AG08395 (cell line): ENCODE measurements at regions not wholly inside any gene's neighbourhood (a gene's known extent, or its start where the extent isn't known, plus 50 kb on each side); places are given as distances from the start of the nearest gene placed in this dataset.
"Not testable (repeated sequence)": the region's sequence is repeated elsewhere in the genome, so short reads cannot be mapped to it uniquely, and the experiment has no call there.

Source experiments
- DNase-seq: peaks from one replicate; pipeline ENCODE4 v3.0.0; 2012; ENCODE audit warnings: mixed read lengths, low spot score

GRCh38 chr6:168369786-168370185, 50.2 kb upstream of the DACT2 start:
- DNase-seq, result no peak

- DNase-seq, result peak; percentile 81
These were observed 50.9 kb upstream of the DACT2 start for GRCh38 chr6:168370310-168370991.

DNA sequence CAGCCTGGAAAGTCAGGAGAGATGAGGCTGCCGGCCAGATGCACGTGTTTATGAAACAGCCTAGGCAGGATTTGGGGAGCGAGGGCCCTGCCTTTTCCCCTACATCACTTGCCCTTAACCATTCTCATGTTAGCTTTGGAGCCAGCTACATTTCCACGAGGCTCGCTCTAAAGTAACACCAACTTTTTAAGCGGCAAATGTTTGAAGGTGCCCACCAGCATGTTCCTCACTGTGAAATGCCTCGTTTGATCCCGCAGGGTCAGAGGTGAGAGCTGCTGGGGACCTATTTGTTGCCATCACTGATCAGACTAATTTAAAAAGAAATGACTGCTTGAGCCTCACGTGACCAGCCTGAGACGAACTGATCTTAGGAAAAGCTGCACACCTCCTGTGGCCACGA, 51.6 kb upstream of the DACT2 start:
- DNase-seq, result no peak

DNA sequence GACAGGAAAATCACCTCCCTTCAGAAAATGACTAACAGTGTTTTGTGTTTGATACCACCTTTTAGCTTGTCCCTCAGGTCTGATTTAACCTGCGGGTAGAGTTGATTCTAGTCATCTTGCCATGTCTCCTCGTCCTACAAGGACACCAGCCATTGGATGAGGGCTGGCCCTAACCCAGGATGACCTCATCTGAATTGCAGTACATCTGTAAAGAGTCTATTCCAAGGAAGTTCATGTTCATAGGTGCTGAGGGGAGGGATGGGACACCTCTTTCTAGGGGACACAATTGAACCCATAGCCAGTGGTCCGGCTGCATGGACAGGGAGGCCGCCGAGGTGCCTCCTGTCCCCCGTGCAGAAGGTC, 52.0 kb upstream of the DACT2 start:
- DNase-seq, result no peak

DNA sequence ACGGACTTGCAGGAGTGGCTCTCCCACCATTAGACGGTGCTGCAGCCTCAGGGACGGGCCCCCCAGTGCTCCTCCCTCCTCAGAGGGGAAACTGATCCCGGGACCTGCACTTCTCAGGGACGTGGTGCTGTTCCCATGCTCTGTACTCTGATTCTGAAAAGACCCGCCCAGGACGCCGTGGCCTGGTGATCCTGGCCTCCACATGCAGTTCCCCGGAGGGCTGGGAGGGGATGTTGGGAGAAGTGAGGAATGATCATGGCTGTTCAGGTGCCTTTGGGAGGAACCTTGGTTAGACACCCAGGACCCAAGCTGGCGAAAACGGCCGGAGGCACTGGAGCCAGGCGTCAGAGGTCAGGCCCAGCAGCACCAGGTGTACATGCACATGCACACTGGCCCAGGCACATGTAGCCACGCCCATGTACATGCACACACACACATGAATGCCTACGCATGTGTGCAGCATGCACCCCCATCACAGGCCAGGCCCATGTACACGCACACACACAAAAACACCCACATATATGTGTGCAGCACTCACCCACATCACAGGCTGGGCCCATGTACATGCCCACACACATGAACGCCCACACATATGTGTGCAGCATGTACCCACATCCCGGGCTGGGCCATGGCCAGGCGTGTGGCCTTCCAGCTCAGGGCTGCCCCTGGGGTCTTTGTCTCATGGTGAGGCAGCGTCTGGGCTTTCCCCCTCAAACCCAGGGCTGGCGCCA, 52.6 kb upstream of the DACT2 start:
- no peak for DNase-seq

- no peak for DNase-seq
These were observed 53.3 kb upstream of the DACT2 start for GRCh38 chr6:168372889-168373288.

DNA sequence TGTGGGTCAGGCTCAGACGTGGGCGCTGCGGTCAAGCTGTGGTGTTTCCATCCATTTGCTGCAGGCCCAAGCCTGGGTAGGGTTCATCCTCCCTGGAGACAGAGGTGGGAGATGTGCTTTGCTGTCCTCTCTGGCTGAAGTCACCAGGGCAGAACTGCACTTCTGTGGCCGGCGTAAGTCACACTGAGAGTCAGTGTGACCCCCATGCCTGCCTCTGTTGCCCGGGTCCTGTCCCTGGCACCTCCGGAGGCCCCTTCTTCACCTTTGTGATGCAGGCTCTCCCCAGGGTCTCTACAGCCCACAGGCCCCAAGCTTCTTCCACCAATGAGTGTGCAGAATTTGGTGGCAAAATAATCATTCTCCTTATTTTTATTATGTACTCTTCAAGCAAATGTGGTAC, 53.8 kb upstream of the DACT2 start:
- no peak for DNase-seq

DNA sequence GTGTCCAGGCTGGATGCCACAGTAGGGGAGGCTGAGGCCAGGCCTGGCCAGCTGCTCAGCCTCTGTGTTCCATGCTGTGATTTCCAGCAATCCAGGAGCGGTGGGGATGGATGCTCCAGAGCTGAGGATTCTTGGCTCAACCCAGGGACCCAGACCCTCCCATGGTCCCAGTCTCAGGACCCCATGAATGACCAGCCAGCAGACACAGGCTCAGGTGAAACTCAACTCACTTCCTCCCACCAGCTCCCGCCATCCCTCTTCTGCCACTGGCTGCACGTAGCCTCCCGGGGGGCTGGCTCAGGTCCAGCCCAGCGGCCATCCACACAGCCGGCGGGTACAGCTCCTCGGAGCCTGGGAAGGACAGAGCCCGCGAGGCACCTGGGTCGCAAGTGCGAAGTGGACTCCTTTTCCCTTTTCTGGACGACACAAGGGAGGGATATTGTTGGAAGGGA, 54.5 kb upstream of the DACT2 start:
- no peak for DNase-seq

GRCh38 chr6:168374541-168375071, 55.0 kb upstream of the DACT2 start:
- DNase-seq, result no peak

DNA sequence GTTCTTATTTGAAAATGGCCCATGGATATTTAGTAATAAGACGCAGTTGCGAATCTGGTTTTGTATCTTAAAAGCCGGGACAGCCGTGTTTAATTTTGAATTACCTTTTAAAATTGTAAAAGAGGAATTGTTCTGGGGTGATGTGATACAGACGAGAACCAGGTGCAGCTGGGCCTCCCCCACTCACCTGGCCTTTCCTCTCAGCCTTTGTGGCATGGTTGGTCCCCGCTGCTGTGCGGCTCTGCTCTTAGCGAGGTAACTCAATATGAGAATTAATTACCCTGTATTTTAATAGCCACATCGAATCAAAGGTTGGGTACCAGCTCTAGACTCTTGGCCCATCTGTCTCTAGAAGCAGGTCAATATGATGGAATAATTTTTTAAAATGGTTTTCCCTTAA, 56.5 kb upstream of the DACT2 start:
- no peak for DNase-seq

DNA sequence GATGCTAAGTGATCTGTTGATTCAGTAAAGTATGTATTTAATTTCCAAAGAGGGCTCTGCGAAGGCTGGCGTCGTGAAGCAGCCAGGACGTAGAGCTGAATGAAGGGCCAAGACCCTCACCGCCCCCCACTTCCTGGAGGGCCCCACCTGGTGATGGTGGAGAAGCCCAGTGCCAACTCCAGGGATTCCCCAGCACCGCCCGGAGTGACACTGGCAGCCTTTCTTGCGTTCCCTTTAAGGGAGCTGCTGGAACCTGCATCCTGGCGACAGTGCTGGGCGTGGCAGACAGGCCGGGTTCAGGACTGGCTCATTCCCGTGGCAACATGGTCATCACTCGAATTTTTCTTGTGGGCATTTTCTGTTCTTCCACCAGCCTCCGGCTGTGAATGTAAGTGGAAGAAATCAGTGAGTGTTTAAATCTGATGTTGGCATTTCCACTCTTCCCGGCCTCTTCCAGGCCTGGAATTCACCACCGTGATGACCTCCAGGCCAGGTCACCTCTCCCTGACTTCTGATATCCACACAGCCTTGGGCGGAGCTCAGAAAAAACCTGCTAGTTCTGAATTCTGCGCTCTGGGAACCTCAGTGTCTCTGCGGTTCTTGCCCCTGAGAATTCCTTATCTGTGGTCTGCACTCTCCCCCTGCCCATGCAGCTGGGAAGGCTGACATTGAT, 57.4 kb upstream of the DACT2 start:
- DNase-seq, result no peak

- no peak for DNase-seq
These were observed 57.9 kb upstream of the DACT2 start for GRCh38 chr6:168377484-168377855.

- DNase-seq, result no peak
These were observed 58.6 kb upstream of the DACT2 start for GRCh38 chr6:168377856-168378832.

DNA sequence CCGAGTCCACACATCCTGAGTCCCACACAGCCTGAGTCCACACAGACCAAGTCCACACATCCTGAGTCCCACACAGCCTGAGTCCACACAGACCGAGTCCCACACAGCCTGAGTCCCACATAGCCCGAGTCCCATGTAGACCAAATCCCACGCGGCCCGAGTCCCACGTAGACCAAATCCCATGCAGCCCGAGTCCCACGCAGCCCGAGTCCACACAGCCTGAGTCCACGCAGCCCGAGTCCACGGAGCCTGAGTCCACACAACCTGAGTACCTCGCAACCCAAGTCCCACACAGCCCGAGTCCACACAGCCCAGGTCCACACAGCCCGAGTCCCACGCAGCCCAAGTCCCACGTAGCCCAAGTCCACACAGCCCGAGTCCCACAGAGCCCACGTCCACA, 60.0 kb upstream of the DACT2 start:
- DNase-seq, result not testable (repeated sequence)

DNA sequence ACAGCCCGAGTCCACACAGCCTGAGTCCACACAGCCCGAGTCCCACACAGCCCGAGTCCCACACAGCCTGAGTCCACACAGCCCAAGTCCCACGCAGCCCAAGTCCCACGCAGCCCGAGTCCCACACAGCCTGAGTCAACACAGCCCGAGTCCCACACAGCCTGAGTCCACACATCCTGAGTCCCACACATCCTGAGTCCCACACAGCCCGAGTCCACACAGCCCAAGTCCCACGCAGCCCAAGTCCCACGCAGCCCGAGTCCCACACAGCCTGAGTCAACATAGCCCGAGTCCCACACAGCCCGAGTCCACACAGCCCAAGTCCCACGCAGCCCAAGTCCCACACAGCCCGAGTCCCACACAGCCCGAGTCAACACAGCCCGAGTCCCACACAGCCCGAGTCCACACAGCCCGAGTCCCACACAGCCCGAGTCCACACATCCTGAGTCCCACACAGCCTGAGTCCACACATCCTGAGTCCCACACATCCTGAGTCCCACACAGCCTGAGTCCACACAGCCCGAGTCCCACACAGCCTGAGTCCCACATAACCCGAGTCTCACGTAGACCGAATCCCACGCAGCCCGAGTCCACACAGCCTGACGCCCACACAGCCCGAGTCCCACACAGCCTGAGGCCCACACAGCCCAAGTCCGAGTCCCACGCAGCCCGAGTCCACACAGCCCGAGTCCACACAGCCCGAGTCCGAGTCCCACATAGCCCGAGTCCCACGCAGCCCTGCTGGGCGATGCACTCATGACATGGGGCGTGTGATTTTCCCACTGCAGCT, 60.6 kb upstream of the SMOC2 start:
- not testable (repeated sequence) for DNase-seq

DNA sequence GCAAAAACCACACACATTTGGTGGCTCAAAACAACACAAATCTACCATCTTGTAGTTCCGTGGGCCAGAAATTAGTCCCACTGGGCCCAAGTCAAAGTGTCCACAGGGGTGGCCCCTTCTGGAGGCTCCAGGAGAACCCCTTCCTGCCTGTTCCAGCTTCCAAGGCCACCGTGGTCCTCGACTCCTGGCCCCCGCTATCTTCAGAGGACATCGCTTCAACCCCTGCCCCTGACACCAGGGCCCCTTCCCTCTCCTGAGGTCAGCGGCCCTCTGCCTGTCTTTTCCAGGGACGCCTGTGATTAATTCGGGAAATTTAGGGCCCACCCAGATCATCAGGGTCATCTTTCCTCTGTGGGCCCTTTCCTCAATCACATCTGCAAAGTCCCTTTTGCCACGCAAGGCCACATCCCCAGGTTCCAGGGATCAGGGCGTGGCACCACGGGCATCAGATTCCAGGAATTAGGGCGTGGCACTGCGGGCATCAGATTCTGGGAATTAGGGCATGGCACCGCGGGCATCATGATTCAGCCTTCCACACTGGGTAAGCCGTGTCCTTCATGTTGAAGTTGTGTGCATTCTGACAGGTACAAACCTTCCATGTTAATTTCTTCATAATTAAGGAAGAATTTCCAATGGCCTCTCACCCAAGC, 59.9 kb upstream of the SMOC2 start:
- no peak for DNase-seq

DNA sequence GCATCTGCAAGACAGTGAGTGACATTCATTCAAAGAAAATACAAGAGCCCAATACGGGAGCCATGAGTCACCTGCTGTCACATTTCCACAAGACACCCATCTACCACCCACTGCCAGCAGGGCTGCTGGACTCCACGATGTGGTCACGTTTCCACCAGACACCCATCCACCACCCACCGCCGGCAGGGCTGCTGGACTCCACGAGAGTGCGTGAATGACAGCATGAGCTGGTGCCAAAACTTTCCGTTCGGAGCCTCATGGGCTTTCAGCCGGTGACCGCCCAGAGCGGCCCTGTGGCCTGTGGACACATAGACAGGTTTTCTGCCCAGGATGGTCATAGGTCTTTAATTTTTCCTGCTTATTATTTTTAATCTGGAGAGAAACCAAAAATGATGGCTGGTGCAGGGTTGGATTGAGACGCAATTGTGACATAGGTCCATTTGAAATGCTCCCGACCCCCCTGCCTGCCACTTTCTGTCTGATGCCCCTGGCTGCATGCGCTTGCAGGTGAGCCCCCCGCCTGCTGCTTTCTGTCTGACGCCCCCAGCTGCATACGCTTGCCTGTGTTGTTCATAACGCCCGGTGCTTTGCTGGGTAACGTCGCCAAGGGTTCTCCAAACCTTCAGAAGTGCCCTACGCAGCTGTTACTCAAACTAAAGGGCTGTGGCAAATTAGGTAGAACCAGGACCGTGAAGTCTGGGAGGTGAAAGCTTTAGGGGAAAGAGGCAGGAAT, 59.1 kb upstream of the SMOC2 start:
- DNase-seq, result no peak

- DNase-seq, result no peak
These were observed 57.7 kb upstream of the SMOC2 start for GRCh38 chr6:168383062-168383854.
